Keratinocyte (primary cell): ENCODE measurements at regions not wholly inside any gene's neighbourhood (a gene's known extent, or its start where the extent isn't known, plus 50 kb on each side); places are given as distances from the start of the nearest gene placed in this dataset.
"Not testable (repeated sequence)": the region's sequence is repeated elsewhere in the genome, so short reads cannot be mapped to it uniquely, and the experiment has no call there.

ENCODE experiments used
- DNase-seq: peaks from one replicate; pipeline ENCODE4 v3.0.0-alpha.2; 2011; ENCODE audit warnings: low read depth, missing footprints, low spot score
- FAIRE-seq: peaks from 2 replicates; lab custom pipeline; 2011; peaks lifted over from hg19 to GRCh38; lab: Jason Lieb, UNC
- H2AFZ ChIP-seq: 2 replicates; pipeline ENCODE4 v1.6.0; 2012; ENCODE audit warnings: low read length, control low read depth, inconsistent platforms; ENCODE audit not compliant: control insufficient read depth
- H3K27ac ChIP-seq: 2 replicates; pipeline ENCODE4 v1.5.1; 2011; ENCODE audit warnings: low read length; ENCODE audit not compliant: control insufficient read depth, insufficient read depth
- H3K27me3 ChIP-seq: 3 replicates; pipeline ENCODE4 v1.6.0; 2011; ENCODE audit warnings: low read length; ENCODE audit not compliant: control insufficient read depth, insufficient read depth; ENCODE audit errors: extremely low read depth
- H3K36me3 ChIP-seq, 2 experiments: 2 replicates in 1 of 2; 3 replicates in 1 of 2; pipeline ENCODE4 v1.5.1; 2011; ENCODE audit warnings: low read length in 2 of 2, mild to moderate bottlenecking in 1 of 2; ENCODE audit not compliant: control insufficient read depth in 2 of 2, insufficient read depth in 2 of 2; ENCODE audit errors: extremely low read depth in 1 of 2
- H3K4me1 ChIP-seq: 3 replicates; pipeline ENCODE4 v1.5.1; 2011; ENCODE audit warnings: low read length; ENCODE audit not compliant: control insufficient read depth, insufficient read depth; ENCODE audit errors: extremely low read depth
- H3K4me2 ChIP-seq: 3 replicates; pipeline ENCODE4 v1.6.0; 2011; ENCODE audit warnings: low read depth, low read length; ENCODE audit not compliant: control insufficient read depth, insufficient read depth; ENCODE audit errors: extremely low read depth
- H3K4me3 ChIP-seq, 3 experiments: fragments of 200-600 bp in 1 of 3; sonication (generic) in 1 of 3; 2 replicates in 2 of 3; 3 replicates in 1 of 3; pipeline ENCODE4 v1.5.1; 2011 to 2016; ENCODE audit warnings: low read length in 3 of 3, mild to moderate bottlenecking in 3 of 3, control low read depth in 2 of 3, inconsistent platforms in 1 of 3, low read depth in 1 of 3, mixed read lengths in 1 of 3, mixed run types in 1 of 3, moderate library complexity in 1 of 3; ENCODE audit not compliant: control insufficient read depth in 2 of 3, insufficient read depth in 2 of 3; ENCODE audit errors: extremely low read depth in 1 of 3
- H3K79me2 ChIP-seq: 2 replicates; pipeline ENCODE4 v1.6.0; 2012; ENCODE audit warnings: low read length; ENCODE audit not compliant: control insufficient read depth, insufficient read depth
- H3K9ac ChIP-seq: 3 replicates; pipeline ENCODE4 v1.6.0; 2011; ENCODE audit warnings: low read length; ENCODE audit not compliant: control insufficient read depth, insufficient read depth; ENCODE audit errors: extremely low read depth
- H3K9me1 ChIP-seq: 3 replicates; pipeline ENCODE4 v1.6.0; 2011; ENCODE audit warnings: low read length; ENCODE audit not compliant: control insufficient read depth, insufficient read depth; ENCODE audit errors: extremely low read depth
- H3K9me3 ChIP-seq: 2 replicates; pipeline ENCODE4 v1.5.1; 2012; ENCODE audit warnings: low read depth, low read length; ENCODE audit not compliant: control insufficient read depth
- H4K20me1 ChIP-seq: 3 replicates; pipeline ENCODE4 v1.6.0; 2011; ENCODE audit warnings: low read length; ENCODE audit not compliant: control insufficient read depth, insufficient read depth; ENCODE audit errors: extremely low read depth
- CTCF ChIP-seq, 3 experiments: IDR thresholded peaks in 1 of 3; conservative IDR thresholded peaks in 1 of 3; optimal IDR thresholded peaks in 1 of 3; 2 replicates in 2 of 3; 3 replicates in 1 of 3; pipeline versions ENCODE3 to v1.5.1; 2011; ENCODE audit warnings: low read length in 3 of 3, mild to moderate bottlenecking in 3 of 3, moderate library complexity in 2 of 3, control low read depth in 1 of 3, inconsistent platforms in 1 of 3; ENCODE audit not compliant: insufficient read depth in 2 of 3; ENCODE audit errors: extremely low read depth in 1 of 3
- EZH2 ChIP-seq: IDR thresholded peaks from one replicate; pipeline ENCODE4 v1.6.1; 2012; ENCODE audit warnings: inconsistent platforms, mild to moderate bottlenecking, low read length, moderate library complexity
- dilution Hi-C: fragments of 300-500 bp; cut with MboI; formaldehyde crosslinking; loops from one replicate; pipeline ENCODE4 v1.7.0; 2020; ENCODE audit warnings: low sequenced_read_pairs; ENCODE audit not compliant: extremely low pct_ligation_motif_present

- dilution Hi-C loops = no loop called here
- no peak overlapping the region for H3K4me2 ChIP-seq
- no peaks in the 10 kb centered on the region for H3K79me2 ChIP-seq
- H3K9ac ChIP-seq = no peak overlapping the region
- peak in 2 of 3 experiments; percentile 22 to 45 for TF ChIP-seq CTCF (optimal IDR thresholded peaks at IDR 0.05 in 1 of 3, IDR thresholded peaks at IDR 0.05 in 1 of 3, conservative IDR thresholded peaks at IDR 0.05 in 1 of 3; ENCODE audit: extremely low read depth in 1 of 3, insufficient read depth in 2 of 3, low read length in 3 of 3)
- TF ChIP-seq EZH2 = no peak
- H3K4me1 ChIP-seq = no peaks in the 10 kb centered on the region
- FAIRE-seq = peak; percentile 57
- DNase-seq = no peak
- no peaks in the 10 kb centered on the region for H3K9me1 ChIP-seq
- no peaks in the 10 kb centered on the region for H4K20me1 ChIP-seq
- no peak overlapping the region for H2AFZ ChIP-seq
- no peaks in the 10 kb centered on the region for H3K36me3 ChIP-seq
- no peak overlapping the region for H3K4me3 ChIP-seq
- no peaks in the 10 kb centered on the region for H3K9me3 ChIP-seq
- H3K27me3 ChIP-seq = no peaks in the 10 kb centered on the region
- no peak overlapping the region for H3K27ac ChIP-seq
Observed at GRCh38 chr9:75200892-75201470, 112.7 kb downstream of the OSTF1 start.

- dilution Hi-C loops = no loop called here
- TF ChIP-seq EZH2 (no peak), CTCF (optimal IDR thresholded peaks at IDR 0.05 in 1 of 3, IDR thresholded peaks at IDR 0.05 in 1 of 3, conservative IDR thresholded peaks at IDR 0.05 in 1 of 3; ENCODE audit: extremely low read depth in 1 of 3, insufficient read depth in 2 of 3, low read length in 3 of 3) (no peak)
- Histone ChIP-seq H3K4me1 (no peaks in the 10 kb centered on the region), H3K4me3 (no peak overlapping the region), H3K27me3 (no peaks in the 10 kb centered on the region), H4K20me1 (no peaks in the 10 kb centered on the region), H3K9me1 (no peaks in the 10 kb centered on the region), H3K36me3 (no peaks in the 10 kb centered on the region), H3K4me2 (no peak overlapping the region), H2AFZ (no peak overlapping the region), H3K79me2 (no peaks in the 10 kb centered on the region), H3K9me3 (no peaks in the 10 kb centered on the region), H3K27ac (no peak overlapping the region), H3K9ac (no peak overlapping the region)
- FAIRE-seq (no peak), DNase-seq (no peak)
Observed at GRCh38 chr9:75201480-75202209, 113.3 kb downstream of the OSTF1 start.

GRCh38 chr9:75207997-75208396, 119.7 kb downstream of the OSTF1 start:
- H3K27me3 ChIP-seq, H4K20me1 ChIP-seq, FAIRE-seq, H3K4me2 ChIP-seq, H3K79me2 ChIP-seq, H3K9me1 ChIP-seq, H3K9ac ChIP-seq, H2AFZ ChIP-seq, H3K9me3 ChIP-seq, H3K36me3 ChIP-seq, DNase-seq, H3K4me1 ChIP-seq, H3K27ac ChIP-seq, dilution Hi-C loops, H3K4me3 ChIP-seq: not testable (repeated sequence)
